CD4-positive, alpha-beta T cell treated with Interleukin-2 at 100 ng/mL for 4 hours (primary cell): ENCODE measurements at regions not wholly inside any gene's neighbourhood (a gene's known extent, or its start where the extent isn't known, plus 50 kb on each side); places are given as distances from the start of the nearest gene placed in this dataset.
"Not testable (repeated sequence)": the region's sequence is repeated elsewhere in the genome, so short reads cannot be mapped to it uniquely, and the experiment has no call there.

Experiments used
- DNase-seq: peaks from one replicate; pipeline ENCODE4 v3.0.0-alpha.2; 2020; ENCODE audit warnings: low spot score

- no peak for DNase-seq
Measured at GRCh38 chr4:24208691-24209090, 318.8 kb upstream of the PPARGC1A start.

- not testable (repeated sequence) for DNase-seq
Measured at GRCh38 chr4:24204708-24205107, 314.9 kb upstream of the PPARGC1A start.

GRCh38 chr4:24203926-24204325, 314.1 kb upstream of the PPARGC1A start:
- DNase-seq, result no peak

GRCh38 chr4:24202579-24202978, 312.7 kb upstream of the PPARGC1A start:
- DNase-seq, result no peak

- DNase-seq, result no peak
Measured at GRCh38 chr4:24197955-24198354, 308.1 kb upstream of the PPARGC1A start.

- no peak for DNase-seq
Measured at GRCh38 chr4:24196785-24197184, 306.9 kb upstream of the PPARGC1A start.

- no peak for DNase-seq
Measured at GRCh38 chr4:24195991-24196736, 306.3 kb upstream of the PPARGC1A start.

GRCh38 chr4:24192018-24192641, 302.3 kb upstream of the PPARGC1A start:
- DNase-seq, result no peak

GRCh38 chr4:24190761-24191695, 301.2 kb upstream of the PPARGC1A start:
- DNase-seq, result no peak

- no peak for DNase-seq
Measured at GRCh38 chr4:24188459-24188858, 298.6 kb upstream of the PPARGC1A start.

- DNase-seq, result no peak
Measured at GRCh38 chr4:24186466-24186865, 296.6 kb upstream of the PPARGC1A start.

- DNase-seq, result no peak
Measured at GRCh38 chr4:24181005-24181404, 291.2 kb upstream of the PPARGC1A start.

GRCh38 chr4:24180586-24180985, 290.7 kb upstream of the PPARGC1A start:
- no peak for DNase-seq

GRCh38 chr4:24179201-24179840, 289.5 kb upstream of the PPARGC1A start:
- DNase-seq, result no peak

- DNase-seq, result not testable (repeated sequence)
Measured at GRCh38 chr4:24177443-24177842, 287.6 kb upstream of the PPARGC1A start.

- DNase-seq, result no peak
Measured at GRCh38 chr4:24175707-24176106, 285.9 kb upstream of the PPARGC1A start.

- DNase-seq, result no peak
Measured at GRCh38 chr4:24174602-24175001, 284.8 kb upstream of the PPARGC1A start.

- no peak for DNase-seq
Measured at GRCh38 chr4:24172406-24172805, 282.6 kb upstream of the PPARGC1A start.

GRCh38 chr4:24169956-24170355, 280.1 kb upstream of the PPARGC1A start:
- no peak for DNase-seq

GRCh38 chr4:24168658-24169057, 278.8 kb upstream of the PPARGC1A start:
- no peak for DNase-seq

GRCh38 chr4:24166501-24166900, 276.7 kb upstream of the PPARGC1A start:
- DNase-seq, result no peak

- no peak for DNase-seq
Measured at GRCh38 chr4:24164797-24165196, 274.9 kb upstream of the PPARGC1A start.
